HG03135 (cell line): ENCODE measurements at regions not wholly inside any gene's neighbourhood (a gene's known extent, or its start where the extent isn't known, plus 50 kb on each side); places are given as distances from the start of the nearest gene placed in this dataset.
"Not testable (repeated sequence)": the region's sequence is repeated elsewhere in the genome, so short reads cannot be mapped to it uniquely, and the experiment has no call there.

Experiments used
- ATAC-seq: cut with Tn5 transposase; IDR thresholded peaks from one replicate; pipeline ENCODE4 v1.9.1; 2021; ENCODE audit warnings: mild to moderate bottlenecking, moderate library complexity; ENCODE audit not compliant: unreplicated experiment

DNA sequence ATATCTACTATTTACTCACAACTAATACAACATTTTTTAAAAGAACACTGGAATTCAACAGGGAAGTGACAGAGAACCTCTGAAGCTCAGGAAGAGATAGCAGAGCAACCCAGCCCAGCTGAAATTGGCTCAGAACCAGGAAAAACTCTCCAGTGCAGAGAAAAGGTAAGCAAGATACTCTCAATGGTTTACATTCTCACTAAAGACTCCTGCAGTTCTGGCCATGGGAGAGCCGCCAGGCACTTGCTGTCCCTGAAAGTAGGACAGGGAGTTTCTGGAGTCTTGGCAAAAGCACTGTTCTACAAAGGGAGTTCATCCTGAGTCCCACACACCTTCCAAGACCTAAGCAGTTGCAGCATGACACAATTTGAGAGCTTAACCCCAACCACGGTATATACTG, 330.8 kb downstream of the TRIM36 start:
- ATAC-seq = no peak

- ATAC-seq = no peak
These were observed 339.6 kb downstream of the TRIM36 start for GRCh38 chr5:114830114-114830513.

GRCh38 chr5:114822863-114823262, 346.8 kb downstream of the TRIM36 start:
- no peak for ATAC-seq

GRCh38 chr5:114822436-114822835, 347.3 kb downstream of the TRIM36 start:
- ATAC-seq = no peak

GRCh38 chr5:114790403-114790792, 379.3 kb downstream of the TRIM36 start:
- no peak for ATAC-seq

DNA sequence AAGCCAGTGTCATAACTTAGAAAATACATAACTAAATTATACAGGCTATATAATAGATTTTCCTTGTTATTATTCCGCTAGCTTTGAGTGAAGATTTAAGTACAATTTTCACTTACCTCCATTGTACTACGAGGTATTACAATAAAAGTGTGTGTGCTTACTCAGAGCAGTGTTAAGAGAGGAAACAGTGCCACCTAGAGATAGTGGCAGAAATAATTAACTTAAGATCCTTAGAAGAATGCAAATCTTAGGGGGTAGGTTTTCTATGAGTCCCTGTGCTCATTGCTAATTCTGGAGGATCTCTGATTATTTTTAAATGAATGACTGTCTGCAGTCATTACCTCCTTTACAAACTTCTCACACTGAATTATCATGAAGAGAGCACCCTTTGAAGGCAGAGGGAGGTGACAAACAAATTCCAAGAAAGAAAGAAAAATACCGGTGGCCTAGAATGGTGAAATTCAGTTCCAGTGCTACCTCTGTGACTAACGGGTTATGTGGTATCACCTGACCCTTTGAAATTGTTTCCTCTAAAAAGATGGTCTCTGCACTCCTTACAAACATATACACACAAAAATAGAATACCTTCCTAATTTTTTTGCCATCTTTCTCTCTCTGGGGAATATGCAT, 379.8 kb downstream of the TRIM36 start:
- no peak for ATAC-seq

GRCh38 chr5:114782869-114783268, 386.8 kb downstream of the TRIM36 start:
- no peak for ATAC-seq

- no peak for ATAC-seq
These were observed 387.5 kb downstream of the TRIM36 start for GRCh38 chr5:114782177-114782576.

- ATAC-seq = no peak
These were observed 389.4 kb downstream of the TRIM36 start for GRCh38 chr5:114780290-114780689.

- ATAC-seq = no peak
These were observed 382.5 kb downstream of the KCNN2 start for GRCh38 chr5:114744406-114744805.

DNA sequence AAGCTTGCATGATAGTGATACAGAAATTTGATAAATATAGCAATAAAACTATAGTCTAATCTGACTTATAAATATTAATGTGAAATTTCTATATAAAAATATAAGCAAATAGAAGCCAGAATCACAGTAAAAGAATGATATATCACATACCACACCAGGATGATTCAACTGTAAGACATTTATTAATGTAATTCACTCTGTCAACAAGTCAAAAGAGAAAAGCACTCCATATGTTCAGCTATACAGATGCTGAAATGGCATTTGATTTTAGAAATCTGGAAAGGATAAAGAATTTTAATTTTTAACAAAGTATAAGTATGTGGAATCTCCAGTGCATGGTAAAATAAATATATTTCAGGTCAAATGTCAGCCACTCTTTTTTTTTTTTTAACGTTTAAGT, 372.4 kb downstream of the KCNN2 start:
- ATAC-seq = no peak

DNA sequence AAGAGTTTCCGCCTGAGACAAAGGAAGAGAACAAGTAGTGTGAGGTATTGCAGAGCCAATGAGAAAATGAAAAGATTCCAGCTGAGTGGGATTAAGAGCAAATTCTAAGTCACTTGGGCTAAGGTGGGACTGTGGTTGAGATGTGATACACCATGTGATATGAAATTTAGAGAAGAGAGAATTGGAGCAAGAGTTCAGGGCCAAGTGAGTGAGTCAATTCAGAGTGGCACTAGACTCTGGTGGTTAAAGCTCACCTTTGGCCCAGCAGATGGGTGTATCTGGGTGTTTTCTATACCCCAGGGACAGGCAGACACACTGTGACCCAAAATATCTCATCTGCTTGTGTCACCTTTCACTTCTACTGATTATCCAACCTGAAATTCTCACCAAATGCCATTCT, 368.1 kb downstream of the KCNN2 start:
- ATAC-seq = no peak

DNA sequence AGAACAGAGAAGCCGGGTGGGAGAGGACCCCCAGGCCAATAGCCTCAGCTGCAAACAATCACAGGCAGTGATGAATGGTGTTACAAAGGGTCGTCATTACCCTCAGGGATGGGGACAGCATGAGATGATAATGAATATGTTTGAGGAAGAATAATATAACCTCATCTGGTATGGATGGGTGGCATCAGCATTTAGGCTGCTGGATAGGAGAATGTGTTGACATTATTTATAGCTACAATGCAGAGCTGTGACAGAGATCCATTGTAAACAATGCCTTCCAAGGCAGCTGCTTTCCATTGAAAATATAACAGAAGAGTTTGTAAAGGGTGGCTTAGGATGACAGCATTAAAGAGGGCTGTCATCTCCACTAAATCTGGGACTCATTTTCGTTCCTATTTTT, 365.5 kb downstream of the KCNN2 start:
- ATAC-seq = no peak

GRCh38 chr5:114726131-114726530, 364.3 kb downstream of the KCNN2 start:
- no peak for ATAC-seq

GRCh38 chr5:114719268-114719667, 357.4 kb downstream of the KCNN2 start:
- ATAC-seq = no peak

DNA sequence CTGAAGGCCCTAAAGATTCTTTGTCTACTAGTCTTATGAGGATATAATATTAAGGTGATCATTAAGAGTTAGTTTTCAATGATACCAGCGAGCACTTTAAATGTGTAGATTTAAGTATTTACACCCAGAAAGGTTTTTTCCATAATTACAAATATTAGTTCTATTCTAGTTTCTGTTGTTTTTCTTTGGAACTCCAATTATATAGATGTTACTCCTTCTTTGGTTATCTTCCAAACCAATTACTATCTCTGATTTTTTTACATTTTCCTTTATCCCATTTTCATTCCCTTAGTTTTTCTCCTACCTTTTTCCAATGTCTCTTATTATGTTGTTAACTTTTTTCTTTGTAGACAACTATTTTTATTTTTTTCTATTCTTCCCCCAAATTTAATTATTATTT, 355.1 kb downstream of the KCNN2 start:
- no peak for ATAC-seq

- ATAC-seq = not testable (repeated sequence)
These were observed 342.5 kb downstream of the KCNN2 start for GRCh38 chr5:114704225-114704893.

- ATAC-seq = no peak
These were observed 340.9 kb downstream of the KCNN2 start for GRCh38 chr5:114702731-114703130.

DNA sequence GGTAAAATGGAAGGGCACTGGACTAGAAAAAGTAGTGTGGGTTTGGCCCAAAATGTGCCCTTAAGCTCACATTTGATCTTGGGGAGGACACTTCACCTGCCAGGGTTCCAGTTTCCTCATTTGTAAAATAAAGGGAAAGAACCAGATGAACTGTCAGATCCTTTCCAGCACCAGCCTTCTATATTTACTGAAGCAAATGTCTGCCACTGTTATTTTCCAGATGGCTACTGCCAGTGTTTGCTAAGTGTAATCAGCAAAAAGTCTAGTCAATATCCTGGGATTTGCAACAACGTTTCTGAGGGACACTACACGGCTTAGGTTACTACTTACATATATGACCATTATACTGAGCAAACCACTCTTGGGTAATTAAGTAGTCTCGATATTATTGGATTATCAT, 340.3 kb downstream of the KCNN2 start:
- no peak for ATAC-seq

- no peak for ATAC-seq
These were observed 339.0 kb downstream of the KCNN2 start for GRCh38 chr5:114700823-114701222.

DNA sequence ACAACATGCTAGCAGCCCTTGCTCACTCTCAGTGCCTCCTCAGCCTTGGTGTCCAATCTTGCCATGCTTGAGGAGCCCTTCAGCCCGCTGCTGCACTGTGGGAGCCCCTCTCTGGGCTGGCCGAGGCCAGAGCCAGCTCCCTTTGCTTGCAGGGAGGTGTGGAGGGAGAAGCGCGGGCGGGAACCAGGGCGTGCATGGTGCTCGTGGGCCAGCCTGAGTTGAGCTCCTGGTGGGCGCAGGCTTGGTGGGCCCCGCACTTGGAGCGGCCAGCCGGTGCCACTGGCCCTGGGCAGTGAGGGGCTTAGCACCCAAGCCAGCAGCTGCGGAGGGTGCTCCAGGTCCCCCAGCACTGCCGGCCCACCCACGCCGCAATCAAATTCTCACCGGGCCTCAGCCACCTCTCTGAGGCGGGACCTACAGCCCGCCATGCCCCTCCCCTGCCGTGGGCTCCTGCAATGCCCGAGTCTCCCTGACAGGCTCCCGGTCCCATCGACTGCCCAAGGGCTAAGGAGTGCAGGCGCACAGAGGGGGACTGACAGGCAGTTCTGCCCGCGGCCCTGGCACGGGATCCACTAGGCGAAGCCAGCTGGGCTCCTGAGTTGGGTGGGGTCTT, 333.5 kb downstream of the KCNN2 start:
- ATAC-seq = no peak

- no peak for ATAC-seq
These were observed 324.5 kb downstream of the KCNN2 start for GRCh38 chr5:114686356-114686755.
